NCI-H2227 (cell line): ENCODE measurements at regions not wholly inside any gene's neighbourhood (a gene's known extent, or its start where the extent isn't known, plus 50 kb on each side); places are given as distances from the start of the nearest gene placed in this dataset.

Source experiments
- DNase-seq: peaks from one replicate; lab custom pipeline; 2025; ENCODE audit not compliant: unreplicated experiment; lab: John Stamatoyannopoulos, UW

DNA sequence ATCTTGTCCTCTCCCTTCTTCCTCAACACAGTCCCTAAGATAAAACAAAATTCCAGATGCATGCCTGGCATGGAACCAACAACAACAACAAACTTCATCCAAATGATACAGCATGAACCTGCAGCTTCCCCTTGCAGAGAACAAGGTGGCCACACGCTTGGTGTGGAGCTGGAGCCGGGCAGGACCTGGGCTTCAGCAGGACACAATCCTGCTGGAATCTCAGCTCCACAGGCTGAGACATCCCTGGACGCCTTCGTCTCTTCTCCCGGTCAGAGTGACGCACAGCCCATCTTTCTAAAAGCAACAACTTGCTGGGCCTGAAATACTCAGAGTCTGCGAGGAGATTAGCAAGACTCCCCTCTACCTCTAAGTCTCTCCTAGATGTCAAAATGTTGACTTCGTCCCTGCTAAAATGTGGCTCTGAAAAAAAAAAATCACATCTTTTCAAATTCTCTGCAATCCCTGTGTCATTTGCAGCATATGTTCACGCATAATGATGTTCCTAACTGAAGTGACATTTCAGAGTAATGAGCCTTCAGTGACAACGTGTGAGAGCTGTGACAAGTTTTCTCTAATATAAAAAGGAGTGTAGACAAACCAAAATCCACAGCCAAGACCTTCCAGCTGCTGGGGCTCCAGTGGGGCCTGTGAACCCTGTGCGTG is 1232.3 kb downstream of the TBC1D22A start:
- no peak for DNase-seq

DNA sequence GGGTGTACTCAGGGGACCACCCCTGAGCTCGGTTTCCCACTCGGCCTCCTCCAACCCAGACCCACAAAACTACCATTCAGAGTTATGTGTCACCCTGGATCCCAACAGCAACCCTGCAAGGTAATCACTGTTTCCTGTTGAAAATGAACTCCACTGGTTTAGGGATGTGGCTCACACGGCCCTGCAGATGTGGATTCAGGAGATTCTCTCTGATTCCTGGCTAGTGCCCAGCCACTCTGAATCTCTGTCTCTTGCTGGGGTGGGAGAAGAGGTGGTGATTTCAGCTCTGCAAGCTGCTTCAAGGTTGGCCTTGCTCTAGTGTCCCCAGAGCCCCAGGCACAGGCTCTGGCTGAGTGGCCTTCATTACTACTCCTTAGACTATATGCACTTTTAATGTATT is 1231.6 kb downstream of the TBC1D22A start:
- no peak for DNase-seq

DNA sequence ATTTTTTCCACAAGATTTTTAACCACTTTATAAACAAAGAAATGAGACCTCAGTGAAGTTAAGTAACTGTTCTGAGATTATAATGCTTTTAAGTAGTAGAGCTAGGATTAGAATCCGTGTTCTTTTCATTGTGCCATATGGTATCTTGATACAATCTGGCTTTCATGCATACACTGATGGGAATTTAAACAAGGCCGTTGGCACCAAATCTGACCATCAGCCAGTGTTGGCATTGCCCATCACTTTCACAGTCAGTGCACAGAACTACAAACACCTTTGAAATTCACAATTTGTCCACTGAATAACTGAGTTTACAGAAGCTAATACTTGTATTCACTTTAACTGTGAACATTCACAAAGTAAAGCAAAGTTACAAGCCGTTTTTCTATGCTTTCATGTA is 1228.0 kb downstream of the TBC1D22A start:
- DNase-seq, result no peak

DNA sequence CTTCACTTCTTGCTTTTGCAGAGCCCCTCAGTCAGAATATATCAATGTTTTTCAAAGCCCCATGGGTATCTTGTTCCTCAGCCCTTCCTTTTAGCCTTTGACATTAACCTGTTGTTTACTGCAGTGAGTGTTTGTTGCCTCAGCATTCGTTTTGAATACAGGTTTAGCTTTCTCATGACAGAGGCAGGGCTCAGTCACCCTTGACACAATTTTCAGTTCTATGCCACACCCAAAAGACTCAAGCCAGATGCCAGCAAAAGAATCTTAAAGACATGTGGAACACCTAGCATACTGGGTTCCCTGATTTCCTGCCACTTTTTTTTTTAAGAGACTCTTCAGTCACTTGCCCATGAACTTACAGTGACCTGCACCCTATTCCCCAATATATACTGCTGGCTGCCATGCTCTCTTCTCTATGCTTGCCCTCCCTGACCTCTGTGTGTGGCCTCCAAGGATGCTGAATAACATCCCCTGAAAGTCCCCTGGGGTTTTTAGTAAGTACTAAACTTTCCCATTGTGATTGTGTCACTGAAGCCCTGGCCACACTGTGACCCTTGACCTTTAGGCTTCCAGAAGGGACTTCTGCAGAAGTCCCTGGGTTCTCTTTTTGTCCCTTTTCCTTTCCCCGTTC is 1225.5 kb downstream of the TBC1D22A start:
- DNase-seq, result no peak

DNA sequence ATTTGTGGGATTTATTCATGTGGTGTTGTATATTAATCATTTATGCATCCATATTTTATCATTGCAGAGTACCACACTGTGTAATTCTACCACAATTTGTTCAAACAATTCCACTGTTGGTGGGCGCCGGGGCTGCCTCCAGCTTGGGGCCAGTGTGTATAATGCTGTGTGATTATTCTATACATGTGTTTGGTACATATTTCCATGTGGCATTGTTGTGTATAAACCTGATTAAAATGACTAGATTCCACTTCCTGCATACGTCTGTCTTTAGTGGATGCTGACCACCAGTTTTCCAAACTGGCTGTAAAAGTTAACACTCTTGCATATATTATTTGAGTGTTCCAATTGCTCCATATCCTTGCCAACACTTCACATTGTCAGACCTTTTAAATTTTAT is 1213.8 kb downstream of the TBC1D22A start:
- no peak for DNase-seq

DNA sequence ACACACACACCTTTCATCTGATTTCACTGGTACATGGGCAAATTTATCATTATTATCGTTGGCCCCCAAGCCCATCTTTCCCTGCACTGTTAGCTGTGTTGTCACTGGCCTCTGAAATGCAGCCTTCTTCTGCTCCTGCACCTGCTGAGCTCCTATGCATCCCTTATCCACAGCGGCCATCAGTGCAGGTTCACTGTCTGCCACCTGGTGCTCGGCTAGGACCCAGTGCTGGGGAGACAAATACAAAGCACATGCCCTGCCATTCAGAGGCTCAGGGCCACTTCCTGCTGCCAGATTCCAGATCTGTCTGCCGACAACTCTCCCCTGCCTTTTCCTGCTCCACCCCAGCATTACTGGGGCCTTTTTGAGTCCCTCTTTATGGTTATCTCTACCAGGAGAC is 1205.4 kb downstream of the TBC1D22A start:
- DNase-seq, result no peak

DNA sequence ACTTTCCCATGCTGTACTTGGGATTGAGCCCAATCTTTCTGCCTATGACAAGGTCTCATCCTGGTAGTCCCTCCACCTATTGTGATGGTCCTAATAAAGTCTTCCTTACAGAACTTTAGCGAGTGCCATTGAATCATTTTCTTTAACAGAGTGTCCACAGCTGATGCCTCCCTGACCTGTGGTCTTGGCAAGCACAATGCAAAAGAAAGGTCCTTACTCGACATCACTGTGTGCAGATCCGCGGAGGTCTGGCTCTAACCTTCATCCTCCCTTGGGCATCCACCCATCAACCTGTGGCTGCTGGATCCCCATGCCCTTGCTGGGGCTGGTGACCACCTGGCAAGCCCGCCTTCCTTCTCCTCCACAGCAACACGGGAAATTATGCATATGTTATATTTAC is 1203.9 kb downstream of the TBC1D22A start:
- DNase-seq, result no peak

DNA sequence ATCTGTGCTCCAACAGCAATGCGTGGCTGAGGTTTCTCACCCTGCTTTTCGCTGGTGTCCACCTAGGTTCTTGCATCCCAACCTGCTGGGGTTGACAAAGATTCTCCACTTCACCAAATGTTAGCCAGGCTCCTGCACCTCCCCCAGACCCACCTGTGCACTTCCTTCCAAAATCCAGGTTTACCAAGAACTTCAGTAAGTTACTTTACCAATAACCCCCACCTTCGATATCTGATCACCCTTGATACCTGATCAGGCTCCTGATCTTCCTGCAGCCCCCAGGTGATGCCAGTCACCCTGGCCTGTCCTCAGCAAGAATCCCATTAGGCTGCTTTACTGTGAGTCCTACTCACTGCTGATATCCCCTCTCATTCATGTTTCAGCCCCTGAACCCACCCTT is 1203.4 kb downstream of the TBC1D22A start:
- no peak for DNase-seq

DNA sequence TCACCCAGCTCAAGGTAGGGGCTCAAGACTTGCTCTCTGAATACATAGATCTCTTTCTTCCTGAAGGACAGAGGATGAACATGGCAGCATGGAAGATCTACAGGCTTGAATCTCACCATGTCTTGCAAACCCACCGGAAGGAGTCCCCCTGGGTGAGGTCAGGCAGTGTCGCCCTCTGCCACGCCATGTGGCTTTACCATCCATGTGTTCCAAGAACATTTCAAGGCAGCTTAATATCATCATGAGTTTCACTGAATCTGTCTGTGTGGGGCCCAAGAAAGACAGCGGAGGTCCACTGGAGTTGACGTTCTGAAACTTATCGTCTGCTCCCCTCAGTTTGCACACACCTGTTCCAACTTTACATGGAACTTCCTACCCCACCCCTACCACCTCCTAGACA is 1202.6 kb downstream of the TBC1D22A start:
- no peak for DNase-seq

DNA sequence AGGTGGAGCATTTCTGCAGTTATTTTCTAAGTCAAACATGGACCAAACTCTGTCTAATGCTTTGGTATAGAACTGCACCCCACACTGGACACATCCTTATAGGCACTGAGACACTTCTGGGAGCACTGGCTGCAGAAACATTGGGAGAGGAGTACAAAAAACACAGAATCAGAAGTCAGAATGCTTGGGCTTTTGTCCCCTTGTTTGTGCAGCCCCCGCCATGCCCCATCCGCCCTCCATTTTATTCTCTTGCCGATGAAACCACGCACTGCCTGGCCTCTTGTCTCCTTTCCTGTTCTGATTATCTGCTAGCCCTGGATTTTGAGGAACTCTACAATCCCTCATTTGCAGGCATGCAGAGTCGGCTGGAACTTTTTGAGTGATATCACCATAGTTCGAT is 1201.2 kb downstream of the TBC1D22A start:
- no peak for DNase-seq

DNA sequence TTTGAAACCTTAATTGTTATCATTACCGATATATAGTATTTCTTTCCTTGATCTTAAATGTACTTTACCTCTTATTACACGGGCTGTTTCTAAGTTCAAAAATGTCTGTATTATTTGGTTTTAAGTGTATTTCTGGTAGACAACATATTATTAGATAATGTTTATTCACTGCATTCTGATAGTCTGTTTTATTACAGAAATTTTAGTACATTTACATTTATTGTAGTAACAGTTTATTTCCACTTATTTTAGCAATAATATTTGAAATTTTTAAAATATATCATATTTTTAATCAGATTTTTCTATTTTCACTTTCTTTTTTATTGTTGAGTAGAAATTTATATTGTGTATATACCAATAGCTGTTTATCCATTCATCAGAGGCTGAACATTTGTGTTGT is 1195.2 kb downstream of the TBC1D22A start:
- no peak for DNase-seq

DNA sequence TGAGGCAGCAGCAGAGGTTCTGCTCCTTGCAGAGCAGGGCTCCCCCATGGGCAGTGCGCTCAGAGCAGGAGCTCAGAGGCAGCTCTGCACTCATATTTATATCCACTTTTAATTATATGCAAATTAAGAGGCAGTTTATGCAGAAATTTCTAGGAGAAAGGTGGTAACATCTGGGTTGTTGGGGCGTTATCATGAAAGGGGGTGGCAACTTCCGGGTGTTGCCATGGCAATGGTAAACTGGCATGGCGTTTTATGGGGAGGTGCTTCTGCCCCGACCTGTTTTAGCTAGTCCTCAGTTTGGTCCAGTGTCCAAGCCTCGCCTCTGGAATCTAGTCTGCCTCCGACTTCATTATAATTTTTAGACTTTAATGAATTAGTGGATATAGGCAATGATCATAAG is 1191.7 kb downstream of the TBC1D22A start:
- no peak for DNase-seq

DNA sequence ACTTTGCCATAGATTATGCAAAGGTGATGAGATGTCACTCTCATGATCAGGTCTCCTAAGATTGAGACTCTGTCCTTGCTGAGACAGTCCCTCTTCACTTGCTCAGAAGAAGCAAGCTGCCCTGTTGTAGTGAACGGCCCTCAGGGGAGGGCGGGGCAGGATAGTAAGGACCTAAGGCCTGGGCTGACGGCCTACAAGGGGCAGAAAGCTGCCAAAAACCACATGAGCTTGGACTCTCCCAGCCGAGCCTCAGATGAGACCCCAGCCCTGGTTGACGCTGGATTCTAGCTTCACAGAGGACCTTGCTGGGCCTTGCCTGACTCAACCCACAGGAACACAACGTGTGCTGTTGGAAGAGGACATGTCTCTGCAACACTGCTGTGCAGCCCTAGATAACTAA is 1182.5 kb downstream of the TBC1D22A start:
- DNase-seq, result no peak

DNA sequence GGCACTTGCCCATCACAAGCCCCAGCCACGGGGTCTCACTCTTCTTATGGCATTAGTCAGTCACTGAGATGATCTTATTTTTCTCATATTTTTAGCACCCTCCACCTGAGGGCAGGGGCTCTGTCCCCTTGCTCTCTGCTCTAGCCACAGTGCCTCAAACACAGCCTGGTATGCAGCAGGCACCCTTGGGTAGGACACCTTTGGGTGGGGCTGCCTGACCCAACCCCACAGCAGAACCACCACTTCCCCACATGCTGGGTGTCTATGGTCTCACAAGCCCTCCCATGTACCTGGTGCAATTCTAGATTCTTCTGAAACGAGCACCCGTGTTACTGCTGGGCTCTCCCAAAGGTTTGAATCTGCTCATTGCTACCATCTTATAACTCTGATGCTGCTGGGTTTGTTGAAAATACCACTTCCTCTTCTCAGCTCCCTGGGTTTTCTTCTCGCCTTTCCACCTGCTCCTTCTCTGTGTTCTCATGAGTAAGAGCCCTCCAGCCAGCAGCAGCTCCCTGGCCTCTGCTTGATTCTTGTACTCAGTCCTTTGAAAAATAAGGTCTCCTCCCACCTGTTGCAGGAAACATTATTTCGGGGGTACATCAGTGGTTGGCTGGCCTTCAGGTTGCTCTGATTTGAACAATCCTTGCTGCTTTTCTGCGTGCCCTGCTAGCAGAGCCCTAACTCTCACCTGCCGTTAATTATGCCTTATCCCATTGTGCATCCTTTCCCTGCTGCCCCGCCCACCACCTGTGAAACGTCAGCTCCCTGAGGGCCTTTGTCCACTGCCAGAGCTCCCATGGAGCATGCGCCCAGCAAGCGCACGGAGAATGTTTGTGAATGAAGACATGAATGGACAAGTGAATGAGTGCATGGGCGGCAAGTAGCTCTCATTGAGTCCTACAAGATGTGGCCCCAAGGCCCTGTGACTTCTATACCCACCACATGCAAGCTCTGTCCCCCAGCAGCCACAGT is 1181.6 kb downstream of the TBC1D22A start:
- DNase-seq, result no peak

DNA sequence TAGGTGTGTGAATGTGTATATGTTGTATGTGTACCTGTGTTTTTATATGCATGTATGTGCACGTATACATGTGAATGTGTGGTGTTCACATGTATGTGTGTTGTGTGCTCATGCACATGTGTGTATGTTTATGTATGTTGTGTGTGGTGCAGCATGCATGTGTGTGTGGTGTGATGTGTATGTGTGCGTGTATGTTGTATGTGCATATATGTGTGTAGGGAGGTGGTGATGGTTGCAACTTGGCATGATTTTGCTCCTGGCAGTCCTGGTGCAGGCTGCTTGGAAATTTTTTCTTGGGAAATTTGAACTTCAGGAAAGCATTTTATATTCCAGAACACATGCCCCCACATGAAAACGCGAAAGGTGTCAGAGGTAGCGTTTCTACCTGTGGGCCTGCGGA is 1177.8 kb downstream of the TBC1D22A start:
- DNase-seq, result no peak

DNA sequence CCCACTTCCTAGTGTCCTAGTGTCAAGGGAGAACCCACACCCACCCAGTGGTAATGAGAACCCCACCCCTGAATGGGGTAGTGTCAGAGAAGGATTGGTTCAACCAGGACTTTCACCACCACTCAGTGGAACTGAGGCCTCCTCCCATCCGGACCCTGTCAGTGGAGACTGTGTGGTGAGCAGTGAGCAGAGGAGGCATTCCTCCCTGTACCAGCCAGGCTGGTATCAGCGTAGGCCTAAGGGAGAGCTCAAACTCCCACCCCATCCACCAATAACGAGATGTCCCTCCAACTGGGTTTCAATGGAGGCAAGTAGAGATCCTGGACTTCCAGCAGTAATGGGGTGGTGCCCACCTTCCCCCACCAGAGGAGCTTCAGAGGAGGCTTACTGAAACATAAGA is 1171.4 kb downstream of the TBC1D22A start:
- DNase-seq, result no peak

DNA sequence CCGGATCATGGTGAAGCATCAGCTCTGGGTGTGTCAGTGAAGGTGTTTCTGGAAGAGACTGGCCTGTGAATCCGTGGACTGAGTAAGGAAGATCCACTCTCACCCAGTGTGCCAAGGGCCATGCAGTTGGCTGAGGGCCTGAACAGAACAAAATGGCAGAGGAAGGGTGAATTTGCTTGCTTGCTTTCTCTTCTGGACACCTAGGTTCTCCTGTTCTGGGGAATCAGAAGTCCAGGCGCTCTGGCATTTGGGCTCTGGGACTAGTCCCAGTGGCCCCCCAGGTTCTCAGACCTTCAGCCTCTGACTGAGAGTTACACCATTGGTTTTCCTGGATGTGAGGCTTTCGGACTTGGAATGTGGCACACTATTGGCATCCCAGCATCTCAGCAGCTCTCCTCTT is 1170.8 kb downstream of the TBC1D22A start:
- DNase-seq, result no peak

DNA sequence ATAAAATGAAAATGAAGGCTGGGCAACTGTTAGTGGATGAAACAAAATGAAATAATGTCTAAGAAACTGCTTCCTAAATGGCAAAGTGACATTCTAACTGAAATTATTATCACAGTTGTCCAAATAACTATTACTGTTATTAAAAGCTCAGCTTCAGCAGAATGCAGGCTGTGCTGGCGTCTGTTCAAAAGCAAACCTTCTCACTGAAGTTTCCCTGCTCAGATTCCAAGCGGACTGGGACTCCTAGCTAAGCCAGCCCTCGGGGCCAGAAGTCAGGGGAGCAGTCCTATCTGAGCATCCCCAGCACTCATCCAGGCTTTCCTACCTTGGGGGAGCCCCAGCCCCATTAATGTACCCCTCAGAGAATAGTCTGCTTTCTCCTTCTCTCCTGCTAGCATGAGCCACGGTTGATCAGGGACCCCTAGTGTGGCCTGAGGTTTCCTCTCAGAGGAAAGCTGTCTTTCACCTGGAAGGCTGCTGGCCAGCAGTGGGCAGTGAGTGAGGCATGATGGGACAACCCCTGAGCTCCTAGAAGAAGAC is 1167.3 kb downstream of the TBC1D22A start:
- DNase-seq, result no peak

DNA sequence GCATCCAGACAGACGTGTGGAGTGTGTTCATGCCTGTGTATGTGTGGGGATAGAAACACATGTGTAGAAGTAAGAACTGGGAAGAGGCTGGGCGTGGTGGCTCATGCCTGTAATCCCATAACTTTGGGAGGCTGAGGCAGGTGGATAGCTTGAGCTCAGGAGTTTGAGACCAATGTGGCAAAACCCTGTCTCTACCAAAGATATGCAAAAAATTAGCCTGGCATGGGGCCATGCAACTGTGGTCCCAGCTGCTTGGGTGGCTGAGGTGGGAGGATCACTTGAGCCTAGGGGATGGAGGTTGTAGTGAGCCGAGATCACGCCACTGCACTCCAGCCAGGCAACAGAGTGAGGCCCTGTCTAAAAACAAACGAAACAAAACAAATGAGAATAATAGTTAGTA is 1166.6 kb downstream of the TBC1D22A start:
- no peak for DNase-seq

DNA sequence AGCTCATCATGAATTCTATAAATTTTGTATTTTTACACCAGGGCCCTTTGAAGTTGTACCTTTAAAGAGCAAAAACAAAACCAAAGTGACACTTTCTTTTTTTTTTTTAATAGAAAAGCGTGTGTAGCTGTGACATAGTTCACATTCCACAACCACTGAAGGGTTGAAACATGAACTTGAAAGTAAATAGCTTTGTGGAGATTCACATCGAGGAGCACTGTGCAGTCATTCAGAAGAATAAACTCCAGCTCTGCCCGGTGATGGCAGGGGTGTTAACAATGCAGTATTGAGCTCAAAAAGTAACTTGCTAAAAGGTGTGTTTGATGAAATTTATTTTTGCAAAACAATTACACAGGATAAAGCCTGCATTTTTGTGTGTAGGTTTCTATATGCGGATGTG is 1166.2 kb downstream of the TBC1D22A start:
- no peak for DNase-seq

DNA sequence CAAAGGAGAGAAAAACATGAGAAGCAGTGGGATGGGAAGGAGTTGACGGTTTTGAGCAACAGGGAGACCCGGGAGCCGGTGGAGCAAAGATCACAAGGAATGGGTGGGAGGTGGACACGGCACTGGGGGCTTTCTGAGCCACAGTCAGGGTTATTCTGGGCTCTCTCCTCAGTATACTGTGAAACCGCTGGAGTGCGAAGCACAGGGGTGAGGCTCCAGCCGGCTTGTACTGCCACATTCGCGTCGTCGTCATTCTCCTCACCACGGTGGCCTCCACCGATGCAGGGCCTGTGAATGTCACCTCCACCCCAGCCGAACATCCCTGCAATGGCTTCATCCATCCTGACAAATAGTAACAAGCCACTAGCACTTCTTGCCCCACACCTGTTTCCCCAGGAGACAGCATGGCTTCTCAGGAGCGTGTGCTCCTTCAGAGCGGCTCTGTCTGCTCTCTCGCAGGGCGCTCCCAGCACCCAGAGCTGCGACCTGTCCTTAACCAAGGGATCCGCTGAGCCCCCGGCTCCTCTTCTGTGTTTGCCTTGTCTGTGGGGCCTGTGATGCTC is 1165.3 kb downstream of the TBC1D22A start:
- no peak for DNase-seq
